Gastroesophageal sphincter (tissue), 4 donors: ENCODE measurements at regions not wholly inside any gene's neighbourhood (a gene's known extent, or its start where the extent isn't known, plus 50 kb on each side); places are given as distances from the start of the nearest gene placed in this dataset.

Source experiments
- ATAC-seq: fragments of 150-250 bp; one replicate; pipeline ENCODE4 v1.9.1; 2016; ENCODE audit warnings: mild to moderate bottlenecking, moderate library complexity
- H3K27ac ChIP-seq, 4 donors: fragments of 200-600 bp; sonication (generic) in 3 of 4; 1 replicate in 3 of 4; 2 replicates in 1 of 4; pipeline ENCODE4 v1.5.1; 2016 to 2019
- H3K27me3 ChIP-seq: fragments of 200-600 bp; sonication (generic); one replicate; pipeline ENCODE4 v1.5.1; 2019
- H3K36me3 ChIP-seq, 2 donors: fragments of 200-600 bp; sonication (generic); one replicate each; pipeline ENCODE4 v1.5.1; 2019; ENCODE audit warnings: control low read depth in 1 of 2
- H3K4me1 ChIP-seq, 3 donors: fragments of 200-600 bp; sonication (generic); 1 replicate in 2 of 3; 2 replicates in 1 of 3; pipeline ENCODE4 v1.5.1; 2016 to 2019; ENCODE audit warnings: control low read depth in 2 of 3
- H3K4me3 ChIP-seq, 2 donors: fragments of 200-600 bp; sonication (generic); one replicate each; pipeline ENCODE4 v1.5.1; 2019; ENCODE audit warnings: mild to moderate bottlenecking in 1 of 2, moderate library complexity in 1 of 2
- H3K9me3 ChIP-seq, 3 donors: fragments of 200-600 bp; sonication (generic); one replicate each; pipeline ENCODE4 v1.5.1; 2017 to 2019; ENCODE audit warnings: control low read depth in 2 of 3
- CTCF ChIP-seq, 4 experiments: fragments of 200-600 bp in 2 of 4; fragments of 450-650 bp in 2 of 4; sonication (generic) in 1 of 4; IDR thresholded peaks; one replicate each; pipeline ENCODE4 v1.5.1; 2017 to 2019; ENCODE audit warnings: antibody characterized with exemption in 4 of 4, mild to moderate bottlenecking in 2 of 4, moderate library complexity in 2 of 4
- EP300 ChIP-seq: sonication (generic); formaldehyde crosslinking; IDR thresholded peaks from one replicate; pipeline ENCODE4 v1.6.1; 2017; ENCODE audit warnings: antibody characterized with exemption, mild to moderate bottlenecking
- POLR2A ChIP-seq, 2 donors: fragments of 450-650 bp; IDR thresholded peaks; one replicate each; pipeline ENCODE4 v1.6.1; 2017; ENCODE audit warnings: antibody characterized with exemption in 2 of 2, mild to moderate bottlenecking in 2 of 2, moderate library complexity in 1 of 2
- POLR2AphosphoS5 ChIP-seq: sonication (generic); formaldehyde crosslinking; IDR thresholded peaks from one replicate; pipeline ENCODE4 v1.6.1; 2017; ENCODE audit warnings: antibody characterized with exemption
- WGBS, 2 donors: methylation state at CpG; one replicate each; pipeline ENCODE4 v1.1.5; 2018; ENCODE audit warnings: low coverage in 1 of 2; 5-methylcytosine and 5-hydroxymethylcytosine counted together

GRCh38 chr7:134370135-134370534, 53.4 kb upstream of the SLC35B4 start:
- peaks cover 35% of the 10 kb centered on the region for H3K27me3 ChIP-seq
- H3K4me3 ChIP-seq, result no peak overlapping the region
- H3K4me1 ChIP-seq, result peaks cover 0 to 7% (median 0%) of the 10 kb centered on the region in 3 donors
- no peaks in the 10 kb centered on the region for H3K36me3 ChIP-seq
- ATAC-seq, result no peak
- H3K9me3 ChIP-seq, result no peaks in the 10 kb centered on the region
- TF ChIP-seq POLR2A (IDR thresholded peaks at IDR 0.05) (no peak), EP300 (no peak), CTCF (IDR thresholded peaks at IDR 0.05) (no peak), POLR2AphosphoS5 (no peak)
- no peak overlapping the region for H3K27ac ChIP-seq
- WGBS, 2 donors, result 70 to 85% methylated on average over 4 of the region's 4 CpGs

GRCh38 chr7:134368851-134369544, 52.3 kb upstream of the SLC35B4 start:
- peak; percentile 55 for ATAC-seq
- Histone ChIP-seq H3K36me3 (no peaks in the 10 kb centered on the region), H3K4me3 (no peak overlapping the region), H3K27ac (no peak overlapping the region), H3K27me3 (peaks cover 35% of the 10 kb centered on the region), H3K9me3 (no peaks in the 10 kb centered on the region), H3K4me1 (peaks cover 0 to 7% (median 0%) of the 10 kb centered on the region in 3 donors)
- no peak for TF ChIP-seq CTCF (IDR thresholded peaks at IDR 0.05)
- TF ChIP-seq POLR2AphosphoS5, result no peak
- TF ChIP-seq EP300, result no peak
- TF ChIP-seq POLR2A (IDR thresholded peaks at IDR 0.05), result no peak
- whole genome bisulfite sequencing, 2 donors, result 8 to 10% methylated on average over 2 of the region's 2 CpGs

- Histone ChIP-seq H3K4me1 (peaks cover 0 to 7% (median 0%) of the 10 kb centered on the region in 3 donors), H3K9me3 (no peaks in the 10 kb centered on the region), H3K27me3 (peaks cover 27% of the 10 kb centered on the region), H3K27ac (no peak overlapping the region), H3K36me3 (no peaks in the 10 kb centered on the region), H3K4me3 (no peak overlapping the region)
- WGBS, 2 donors, result 80 to 89% methylated on average over 5 of the region's 5 CpGs
- TF ChIP-seq POLR2AphosphoS5, result no peak
- TF ChIP-seq CTCF (IDR thresholded peaks at IDR 0.05), result no peak
- no peak for TF ChIP-seq POLR2A (IDR thresholded peaks at IDR 0.05)
- no peak for TF ChIP-seq EP300
- ATAC-seq, result no peak
These were observed 51.4 kb upstream of the SLC35B4 start for GRCh38 chr7:134367956-134368749.
